ENCODE measurements at regions not wholly inside any gene's neighbourhood (a gene's known extent, or its start where the extent isn't known, plus 50 kb on each side); places are given as distances from the start of the nearest gene placed in this dataset.

DNA sequence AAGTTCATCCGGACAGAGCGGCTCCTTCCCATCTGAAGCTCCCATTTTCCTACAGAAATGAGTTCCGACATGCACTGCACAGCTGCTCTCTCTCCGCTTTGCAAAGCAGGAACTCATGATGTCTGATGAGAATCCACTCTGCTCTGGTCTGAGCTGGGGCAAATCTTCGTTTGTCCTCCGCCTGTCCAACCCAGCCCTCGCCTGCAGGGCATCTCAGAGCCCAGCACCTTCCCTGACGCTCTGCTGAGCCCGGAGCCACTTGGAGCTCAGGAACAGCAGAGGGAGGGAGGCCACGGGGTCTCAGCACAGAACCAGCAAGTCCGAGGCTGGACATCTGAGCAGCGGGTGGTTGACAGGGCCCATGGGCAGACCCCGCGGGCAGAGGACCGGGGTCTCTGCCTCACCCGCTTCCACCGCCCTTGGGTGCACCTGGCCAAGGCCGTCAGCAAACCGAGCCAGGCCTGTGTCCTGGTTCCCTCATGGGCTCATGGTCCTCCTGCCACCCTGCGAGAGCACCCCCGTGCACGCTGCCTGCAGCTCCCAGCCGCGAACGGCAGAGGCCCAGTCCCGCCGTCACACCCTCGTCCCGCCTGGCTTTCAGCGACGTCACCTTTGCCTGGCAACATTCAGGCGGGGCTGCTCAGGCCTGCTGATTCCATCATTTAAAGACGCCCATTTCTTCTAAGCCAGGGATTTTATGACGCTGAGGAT, 78.5 kb upstream of the BHLHE23 start:
- DNase-seq, result no peak

DNA sequence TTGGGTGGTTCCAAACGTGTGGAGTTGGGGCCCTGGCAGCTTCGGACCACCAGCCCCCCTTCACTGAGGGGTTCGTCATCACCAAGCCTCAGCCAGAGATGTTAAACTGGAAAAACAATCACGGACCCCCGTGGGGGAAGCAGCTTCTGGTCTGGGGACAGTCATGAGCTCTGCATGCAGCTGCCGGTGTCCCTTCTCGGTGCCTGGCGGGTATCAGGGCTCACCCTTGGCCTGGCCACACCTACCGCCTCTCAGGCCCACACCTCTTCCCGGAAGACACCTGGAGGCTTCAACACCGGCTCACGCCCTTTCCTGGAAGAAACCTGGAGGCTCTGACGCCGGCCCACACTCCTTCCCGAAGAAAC, 77.8 kb upstream of the BHLHE23 start:
- DNase-seq, result no peak

DNA sequence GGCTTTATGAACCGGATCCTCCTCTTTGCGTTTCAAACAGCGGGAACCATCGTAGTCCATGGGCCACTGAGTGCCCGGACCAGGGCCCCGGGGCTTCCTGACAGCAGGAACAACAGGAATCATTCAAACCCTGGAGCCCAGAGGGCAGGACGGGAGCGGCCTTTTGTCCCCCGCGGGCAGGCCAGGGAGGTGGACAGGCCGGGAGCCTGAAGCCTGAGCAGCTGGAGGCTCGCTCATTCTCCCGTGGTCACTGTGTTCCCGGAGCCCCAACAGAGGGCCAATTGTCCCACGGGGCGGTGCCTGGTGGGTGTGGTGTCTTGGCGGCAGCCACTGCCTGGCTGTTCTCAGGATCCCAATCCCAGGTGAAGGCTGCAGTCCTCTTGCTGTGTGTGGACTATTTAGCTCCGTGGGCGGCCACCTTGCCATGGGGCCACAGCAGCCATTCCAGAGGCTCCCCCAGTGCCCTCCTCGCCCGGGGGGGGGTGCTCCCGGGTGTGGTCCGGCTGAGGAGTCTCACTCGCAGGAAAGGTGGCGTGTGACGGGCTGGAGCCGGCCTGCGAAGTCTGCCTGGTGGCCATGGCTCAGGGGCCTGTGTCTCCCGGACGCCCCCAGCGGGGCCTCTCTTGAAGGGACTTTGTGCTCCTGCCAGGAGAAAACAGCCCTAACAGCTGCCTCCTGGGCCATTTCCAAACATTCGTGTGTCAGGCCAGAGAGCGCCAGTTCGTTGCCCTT, 77.2 kb upstream of the BHLHE23 start:
- DNase-seq, result no peak

DNA sequence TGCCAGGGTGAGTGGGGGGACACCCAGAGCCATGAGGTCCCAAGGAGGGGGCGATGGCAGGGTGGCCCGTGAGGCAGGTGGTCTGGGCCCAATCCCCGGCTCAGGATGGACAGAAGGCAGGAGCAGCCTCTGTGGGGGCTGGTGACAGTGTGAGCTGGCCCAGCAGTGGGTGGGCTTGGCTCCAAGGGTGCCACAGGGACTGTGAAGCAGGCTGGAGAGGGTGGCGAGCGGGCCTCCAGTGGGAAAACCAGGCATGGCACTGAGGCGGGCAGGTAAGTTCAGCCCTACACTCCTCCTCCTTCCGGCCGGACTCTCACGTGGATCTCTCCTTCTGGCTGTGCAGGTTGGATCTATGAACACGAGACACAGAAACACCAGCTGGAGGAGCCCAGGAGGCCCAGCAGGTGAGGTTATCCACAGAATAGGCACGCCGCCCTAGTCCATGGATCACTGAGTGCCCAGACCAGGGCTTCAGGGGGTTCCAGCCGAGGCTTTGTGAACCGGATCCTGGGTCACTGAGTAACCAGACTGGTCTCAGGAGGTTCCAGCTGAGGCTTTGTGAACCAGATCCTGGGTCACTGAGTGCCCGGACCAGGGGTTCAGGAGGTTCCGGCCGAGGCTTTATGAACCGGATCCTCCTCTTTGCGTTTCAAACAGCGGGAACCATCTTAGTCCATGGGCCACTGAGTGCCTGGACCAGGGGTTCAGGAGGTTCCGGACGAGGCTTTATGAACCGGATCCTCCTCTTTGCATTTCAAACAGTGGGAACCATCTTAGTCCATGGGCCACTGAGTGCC, 76.4 kb upstream of the BHLHE23 start:
- no peak for DNase-seq

DNA sequence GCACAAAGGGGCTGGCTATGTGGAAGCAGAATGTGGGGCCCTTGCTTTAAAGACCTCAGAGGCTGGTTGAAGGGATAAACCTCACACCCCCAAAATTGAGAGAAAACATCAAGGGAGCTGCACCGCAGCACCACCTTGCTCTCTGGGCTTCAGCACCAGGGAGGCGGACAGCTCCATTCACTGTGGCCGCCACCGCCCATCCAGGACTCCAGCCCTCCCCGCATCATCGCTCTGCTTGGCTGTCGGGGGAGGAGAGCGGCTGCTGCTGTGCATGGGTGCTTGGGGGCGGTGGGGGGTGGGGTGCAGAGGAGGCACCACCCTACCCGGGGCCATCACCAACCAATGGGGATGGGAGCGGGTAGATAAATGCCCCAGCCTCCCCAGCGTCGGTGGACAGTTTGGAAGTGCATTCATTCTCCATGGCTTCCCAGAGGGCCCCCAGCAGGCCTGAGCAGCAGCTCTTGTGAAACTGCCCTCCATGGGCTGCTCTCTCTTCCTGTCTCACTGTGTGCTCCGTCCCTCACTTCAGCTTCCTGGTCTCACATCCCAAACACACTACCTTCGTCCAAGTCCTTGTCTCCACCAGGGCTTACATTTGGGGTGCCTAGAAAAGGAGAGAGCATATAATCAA, 75.7 kb upstream of the BHLHE23 start:
- DNase-seq, result peak; percentile 83

DNA sequence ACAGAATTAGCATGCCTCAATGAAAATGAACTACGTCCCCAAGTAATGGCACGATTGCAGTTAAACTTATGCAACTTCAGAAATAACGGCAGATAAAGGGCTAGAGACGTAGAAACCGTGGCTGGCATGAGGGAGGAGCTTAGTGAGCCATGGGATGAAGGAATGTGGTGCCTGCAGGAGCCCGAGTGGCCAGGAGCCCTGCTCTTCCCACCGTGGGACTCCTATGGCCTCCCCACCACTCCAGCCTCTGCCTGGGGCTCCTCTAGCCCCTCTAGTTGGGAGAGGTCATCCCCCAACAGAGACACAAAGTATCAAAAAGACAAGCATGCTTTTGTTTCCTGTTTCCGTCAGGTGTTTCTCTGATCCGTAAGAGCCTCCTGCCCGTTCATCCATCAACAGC, 75.1 kb upstream of the BHLHE23 start:
- DNase-seq, result no peak

DNA sequence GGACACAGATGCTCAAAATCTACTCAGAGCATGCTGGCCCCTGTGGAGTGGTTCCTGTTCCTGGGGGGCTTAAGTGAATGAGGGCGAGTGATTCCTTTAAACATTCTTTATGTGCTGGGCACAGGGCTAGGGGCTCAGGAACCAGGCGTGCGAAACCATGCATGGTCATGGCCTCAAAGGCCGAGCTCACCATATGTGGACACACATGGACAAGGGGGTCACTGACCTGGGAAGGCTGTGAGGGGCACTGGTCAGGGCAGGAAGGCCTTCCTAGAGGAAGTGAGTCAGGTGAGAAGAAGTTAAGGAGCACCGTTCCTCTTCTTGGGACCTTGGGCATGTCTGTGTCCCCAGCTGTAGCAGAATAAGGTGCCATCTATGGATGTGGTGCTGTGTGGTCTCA, 74.6 kb upstream of the BHLHE23 start:
- no peak for DNase-seq

DNA sequence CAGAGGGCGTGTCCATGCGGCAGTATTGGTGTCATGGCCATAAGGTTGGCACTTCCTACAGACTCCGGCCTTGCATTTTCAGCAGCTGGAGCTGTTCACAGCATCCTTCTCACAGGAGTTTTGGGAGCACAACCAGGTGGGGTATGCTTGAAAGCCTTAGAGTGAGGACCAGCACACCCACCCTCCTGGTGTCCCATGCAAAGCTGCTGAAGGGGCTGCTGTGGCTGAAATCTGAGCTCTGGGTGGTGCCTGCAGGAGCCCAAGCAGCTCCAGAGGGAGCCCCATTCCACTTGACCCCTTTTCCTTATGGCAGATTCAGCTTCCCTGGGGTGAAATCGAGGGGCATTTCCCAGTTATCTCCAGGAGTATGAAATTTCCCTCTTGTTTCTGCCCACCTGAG, 74.0 kb upstream of the BHLHE23 start:
- DNase-seq, result no peak

DNA sequence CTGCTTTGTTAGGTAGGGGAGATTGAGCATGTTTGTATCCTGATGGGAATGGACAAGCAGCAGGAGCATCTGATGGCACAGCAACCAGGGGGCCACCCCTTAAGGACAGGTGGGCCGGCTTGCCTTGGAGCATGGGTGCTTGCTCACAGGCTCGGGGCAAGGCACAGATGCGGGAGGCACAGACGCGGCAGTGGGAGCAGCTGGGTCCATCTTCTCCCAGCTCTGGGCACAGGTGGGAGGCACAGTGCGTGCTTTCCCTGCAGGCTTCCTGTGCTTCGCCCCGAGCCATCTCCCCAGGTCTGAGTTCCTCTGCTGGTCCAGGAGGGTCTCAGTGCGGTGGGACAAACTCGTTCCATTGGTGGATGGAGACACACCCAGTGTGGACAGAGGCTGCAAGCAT, 73.6 kb upstream of the BHLHE23 start:
- DNase-seq, result no peak

DNA sequence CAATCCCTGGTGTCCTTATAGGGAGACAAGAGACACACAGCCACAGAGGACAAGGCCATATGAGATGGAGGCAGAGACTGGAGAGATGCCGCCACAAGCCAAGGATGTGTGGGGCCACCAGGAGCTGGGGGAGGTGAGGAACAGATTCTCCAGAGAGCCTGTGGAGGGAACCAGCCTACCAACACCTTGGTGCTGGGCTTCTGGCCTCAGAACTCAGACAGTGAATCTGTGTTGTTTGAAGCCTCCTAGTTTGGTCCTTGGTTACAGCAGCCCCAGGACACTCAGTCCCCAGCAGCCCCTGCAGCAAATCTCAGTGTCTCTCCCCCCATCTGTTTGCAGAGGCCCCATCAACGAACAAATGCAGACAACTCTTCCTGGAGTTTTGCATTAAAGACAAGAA, 73.2 kb upstream of the BHLHE23 start:
- DNase-seq, result no peak

DNA sequence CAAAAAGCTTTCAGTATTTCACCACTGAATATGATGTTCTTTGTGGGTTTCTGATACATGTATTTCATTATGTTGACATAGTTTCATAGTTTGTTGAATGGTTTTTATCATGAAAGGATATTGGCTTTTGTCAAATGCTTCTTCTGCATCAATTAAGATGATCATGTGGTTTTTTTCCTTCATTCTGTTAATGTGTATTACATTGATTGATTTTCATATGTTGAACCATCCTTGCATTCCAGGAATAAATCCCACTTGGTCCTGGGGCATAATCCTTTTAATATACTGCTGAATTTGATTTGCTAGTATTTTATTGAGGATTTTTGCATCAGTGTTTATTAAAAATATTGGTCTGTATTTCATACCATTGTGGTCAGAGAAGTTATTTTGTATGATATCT, 70.9 kb upstream of the BHLHE23 start:
- no peak for DNase-seq

DNA sequence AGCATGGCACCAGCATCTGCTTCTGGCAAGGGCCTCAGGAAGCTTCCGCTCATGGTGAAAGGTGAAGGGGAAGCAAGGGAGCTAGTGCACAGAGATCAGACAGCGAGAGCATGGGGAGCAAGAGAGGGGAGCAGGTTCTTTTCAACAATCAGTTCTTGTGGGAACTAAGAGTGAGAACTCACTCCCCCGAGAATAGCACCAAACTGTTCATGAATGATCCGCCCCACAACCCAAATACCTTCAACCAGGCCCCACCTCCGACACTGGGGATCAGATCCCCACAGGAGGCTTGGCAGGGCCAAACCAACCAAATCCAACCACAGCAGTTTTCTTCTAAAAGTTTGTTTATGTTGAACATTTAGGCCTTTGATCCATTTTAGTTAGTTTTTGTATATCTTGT, 69.7 kb upstream of the BHLHE23 start:
- no peak for DNase-seq

DNA sequence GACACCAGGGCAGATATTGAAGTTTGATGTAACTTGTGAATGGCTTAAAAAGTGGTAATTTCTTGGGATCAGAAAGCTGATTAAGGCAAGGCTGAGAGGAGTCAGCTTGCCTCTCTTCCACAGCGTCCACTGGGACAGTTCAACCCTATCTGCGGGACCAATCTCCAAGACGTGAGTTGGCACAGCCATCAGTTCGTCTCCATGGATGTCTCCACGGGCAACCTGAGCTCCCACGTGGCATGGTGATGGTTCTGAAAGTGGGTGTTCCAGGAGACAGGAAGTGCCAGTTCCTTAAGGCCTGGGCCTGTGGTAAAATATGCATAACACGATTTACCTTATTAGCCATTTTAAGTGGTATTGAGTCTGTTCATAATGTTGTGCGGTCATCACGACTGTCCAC, 67.9 kb upstream of the BHLHE23 start:
- no peak for DNase-seq

DNA sequence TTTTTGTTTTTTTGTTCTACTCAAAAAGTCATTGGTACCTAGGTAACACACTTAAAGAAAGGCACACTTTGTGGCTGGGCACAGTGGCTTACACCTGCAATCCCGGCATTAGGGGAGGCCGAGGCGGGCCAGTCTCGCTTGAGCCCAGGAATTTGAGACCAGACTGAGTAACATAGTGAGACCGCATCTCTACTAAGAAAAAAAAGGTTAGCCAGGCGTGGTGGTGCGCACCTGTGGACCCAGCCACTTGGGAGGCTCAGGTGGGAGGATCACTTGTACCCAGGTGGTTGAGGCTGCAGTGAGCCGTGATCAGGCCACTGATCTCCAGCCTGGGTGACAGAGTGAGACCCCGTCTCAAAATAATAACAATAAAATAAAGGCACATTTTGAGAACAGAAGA, 67.4 kb upstream of the BHLHE23 start:
- no peak for DNase-seq

DNA sequence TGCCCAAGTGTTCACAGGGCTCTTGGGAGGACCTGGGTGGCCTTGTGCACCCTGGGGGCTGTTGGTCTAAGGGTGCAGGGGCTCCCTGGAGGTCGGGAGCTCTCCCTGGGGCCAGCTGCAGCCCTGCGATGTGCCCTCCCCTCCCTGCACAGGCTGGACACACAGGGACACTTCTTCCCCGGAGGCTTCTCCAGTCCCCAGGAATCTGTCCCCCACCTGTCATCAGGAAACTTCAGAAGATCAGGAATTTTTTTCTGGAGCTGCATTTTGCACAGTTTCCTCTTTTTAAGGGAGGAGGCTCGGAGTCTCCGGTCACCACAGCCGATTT, 66.9 kb upstream of the BHLHE23 start:
- no peak for DNase-seq

DNA sequence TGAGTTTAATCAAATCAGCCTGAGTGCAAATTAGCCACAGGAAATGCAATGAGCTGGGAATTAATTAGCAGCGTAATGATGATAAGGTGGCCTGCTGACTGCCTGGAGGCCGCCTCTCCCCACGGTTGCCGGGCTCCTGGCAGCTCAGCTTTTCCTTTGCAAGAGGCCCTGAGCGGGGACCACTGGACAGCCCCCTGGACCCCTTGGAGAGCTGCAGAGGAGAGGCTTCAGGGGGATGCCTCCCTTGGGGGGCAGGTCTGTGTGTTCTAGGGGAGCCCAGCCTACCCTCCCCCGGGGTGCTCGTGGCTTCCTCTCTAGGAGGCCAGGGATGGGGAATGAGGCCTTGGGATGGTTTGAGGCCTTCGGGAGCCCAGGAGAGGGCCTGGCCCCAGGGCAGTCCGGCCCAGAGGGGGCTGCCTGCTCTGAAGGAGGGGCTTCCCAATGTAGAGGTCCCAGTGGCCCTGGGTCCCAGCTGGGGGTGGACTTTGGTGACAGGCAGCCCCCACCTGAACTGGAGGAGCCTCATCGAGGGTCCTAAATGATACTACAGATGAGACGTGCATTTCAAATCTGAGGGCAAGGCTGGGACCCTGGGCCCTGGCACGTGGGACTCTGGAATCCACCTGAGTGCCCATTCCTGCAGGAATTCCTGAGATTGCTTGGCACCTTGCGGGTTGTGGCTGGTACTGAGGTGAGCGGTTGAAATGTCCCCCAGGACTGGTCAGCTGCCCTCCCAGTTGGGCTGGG, 66.4 kb upstream of the BHLHE23 start:
- no peak for DNase-seq

DNA sequence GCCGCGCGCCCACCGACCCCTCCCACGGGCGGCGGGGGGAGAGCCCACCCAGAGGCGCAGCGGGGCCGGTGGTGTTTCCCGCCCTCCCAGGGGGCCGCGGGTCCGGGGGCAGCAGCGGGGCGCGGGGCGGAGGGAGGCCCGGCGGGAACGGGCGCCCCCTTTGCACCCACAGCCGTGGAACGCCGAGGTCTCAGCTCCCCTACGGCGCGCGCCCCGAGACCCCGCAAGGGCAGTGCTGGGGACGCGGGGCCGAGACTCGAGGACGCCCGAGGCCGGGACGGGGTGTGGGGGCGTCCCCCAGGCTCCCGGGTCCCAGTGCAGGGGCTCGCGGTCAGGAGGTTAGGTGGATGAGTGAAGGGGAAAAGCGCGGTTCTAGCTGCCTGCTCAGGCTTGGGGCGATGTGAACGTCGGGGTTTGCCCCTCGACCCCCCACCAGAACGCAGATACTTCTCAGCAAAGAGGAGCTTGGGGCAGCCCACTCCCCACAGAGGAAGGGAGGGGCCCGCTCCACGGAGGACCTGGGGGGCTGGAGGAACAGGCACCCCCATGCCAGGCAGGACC, 65.5 kb upstream of the BHLHE23 start:
- DNase-seq, result no peak

DNA sequence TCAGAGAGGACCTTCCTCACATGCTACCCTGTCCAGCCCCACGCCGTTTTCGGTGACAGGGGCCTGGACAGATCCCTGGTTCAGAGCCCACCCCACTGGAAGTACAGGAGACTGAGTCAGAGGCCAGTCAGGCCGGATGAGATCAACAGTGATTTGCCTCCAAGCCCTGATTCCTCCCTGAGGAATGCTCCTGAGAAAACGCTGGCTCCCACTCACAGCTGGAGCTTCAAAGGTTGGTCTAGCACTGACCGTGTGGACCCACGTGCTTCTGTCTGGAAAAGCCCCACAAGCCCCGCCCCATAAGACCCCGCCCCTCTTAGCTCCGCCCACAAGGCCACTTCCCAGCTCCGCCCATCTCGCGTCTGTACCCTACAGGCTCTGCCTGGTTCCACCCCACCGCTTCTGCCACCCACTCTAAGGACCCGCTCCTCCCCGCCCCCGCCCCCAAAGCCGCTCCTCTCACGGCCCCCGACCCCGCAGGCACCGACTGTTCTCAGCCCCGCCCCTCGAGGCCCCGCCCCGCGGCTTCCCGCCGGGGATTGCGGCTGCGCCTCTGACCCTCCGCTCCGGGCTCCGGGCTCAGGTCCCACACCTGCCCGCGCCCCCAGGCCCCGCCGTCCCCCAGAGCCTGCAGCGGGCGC, 64.9 kb upstream of the BHLHE23 start:
- DNase-seq, result no peak

DNA sequence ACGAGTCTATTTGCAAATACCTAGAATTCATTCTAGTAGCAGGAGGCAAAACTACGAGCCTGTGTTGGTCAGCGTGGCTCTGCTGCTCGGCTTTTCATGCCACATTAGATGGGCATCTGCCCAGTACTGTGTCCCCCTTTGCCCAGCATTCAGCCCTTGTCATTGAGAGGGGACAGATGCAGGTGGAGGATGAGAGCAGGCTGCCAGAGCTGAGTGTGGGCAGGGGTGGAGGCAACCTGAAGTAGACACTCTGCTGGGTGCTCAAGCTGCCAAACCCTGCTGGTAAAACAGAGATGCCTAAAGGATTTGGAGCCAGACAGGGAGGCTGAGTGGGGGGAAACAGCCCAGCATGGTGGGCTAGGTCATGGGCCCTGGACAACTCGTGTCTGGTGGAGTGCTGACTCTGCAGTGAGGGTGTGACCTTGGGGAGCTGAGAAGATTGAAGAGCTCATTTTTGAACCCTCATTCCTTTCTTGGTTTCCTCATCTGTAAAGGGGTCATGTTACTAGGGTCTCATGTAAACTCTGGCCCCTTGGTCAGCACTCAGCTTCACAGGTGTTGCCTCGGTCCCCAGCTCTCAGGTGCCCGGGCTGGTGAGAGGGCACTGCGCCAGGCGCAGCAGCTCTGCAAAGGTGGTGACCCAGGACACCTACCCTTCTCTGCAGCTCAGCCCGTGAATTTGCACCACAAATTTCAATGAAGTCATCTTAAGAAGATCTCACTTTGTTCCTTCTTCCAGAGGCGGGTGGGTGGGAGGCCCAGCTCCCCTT, 64.2 kb upstream of the BHLHE23 start:
- DNase-seq, result no peak

DNA sequence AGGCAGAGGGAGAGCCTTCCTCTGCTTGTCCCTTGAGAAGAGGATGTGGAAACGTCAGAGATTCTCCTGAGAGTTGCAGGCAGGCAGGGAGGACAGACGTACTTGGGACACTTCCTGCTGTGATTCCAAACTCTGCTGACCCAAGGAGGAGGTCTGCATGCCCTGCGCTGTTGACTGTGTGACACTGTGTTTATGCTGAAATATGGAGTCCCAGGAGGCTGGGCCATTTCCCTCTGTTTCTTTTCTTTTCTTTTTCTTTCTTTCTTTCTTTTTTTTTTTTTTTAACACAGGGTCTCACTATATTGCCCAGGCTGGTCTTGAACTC, 63.5 kb upstream of the BHLHE23 start:
- DNase-seq, result no peak

DNA sequence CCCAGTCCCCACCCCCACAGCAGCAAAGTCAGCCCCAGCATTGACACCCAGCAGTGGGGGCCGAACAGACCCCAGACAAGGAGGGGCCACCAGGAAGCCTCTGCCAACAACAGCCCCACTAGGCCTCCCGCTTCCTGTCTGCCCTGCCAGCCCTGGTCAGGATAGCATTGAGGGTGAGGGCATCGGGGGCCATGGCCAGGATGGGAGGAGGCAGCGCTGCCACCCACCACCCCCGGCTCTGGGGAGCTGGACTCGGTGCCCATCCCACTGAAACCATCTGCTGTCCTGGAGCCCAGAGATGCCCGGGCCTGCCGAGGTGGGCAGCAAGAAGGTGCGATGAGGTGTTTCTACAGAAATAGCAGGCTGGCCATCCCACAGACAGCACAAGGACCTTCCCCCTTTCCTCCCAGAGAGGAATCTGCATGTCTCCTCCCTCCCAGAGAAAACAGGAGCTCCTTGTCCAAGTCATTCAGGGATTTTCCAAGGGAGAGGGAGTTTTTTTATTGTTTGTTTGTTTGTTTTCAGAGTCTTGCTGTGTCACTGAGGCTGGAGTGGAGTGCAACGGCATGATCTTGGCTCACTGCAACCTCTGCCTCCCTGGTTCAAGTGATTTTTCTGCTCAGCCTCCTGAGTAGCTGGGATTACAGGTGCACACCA, 62.1 kb upstream of the BHLHE23 start:
- DNase-seq, result no peak

Data from islet precursor cell (in vitro differentiated cells).